ENCODE measurements at regions not wholly inside any gene's neighbourhood (a gene's known extent, or its start where the extent isn't known, plus 50 kb on each side); places are given as distances from the start of the nearest gene placed in this dataset.

DNA sequence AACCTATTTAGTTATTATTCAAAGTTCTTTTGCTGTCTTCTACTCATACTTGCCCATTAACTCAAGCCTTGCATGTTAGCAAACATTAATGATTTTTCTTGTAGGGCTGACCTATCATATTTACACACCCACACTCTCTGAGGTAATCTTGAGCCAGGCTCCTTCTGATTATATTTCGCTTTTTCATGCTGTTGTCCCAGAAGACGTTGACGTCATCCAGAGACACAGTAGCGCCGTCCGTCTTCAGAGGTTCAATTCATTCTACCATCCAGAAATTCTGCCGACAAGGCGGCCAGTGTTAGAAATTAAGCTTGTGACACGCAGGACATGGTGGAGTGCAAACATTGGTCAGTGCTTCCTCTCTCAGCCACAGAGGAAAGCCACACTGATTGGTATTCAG, 584.7 kb downstream of the BMP2 start:
- Histone ChIP-seq H3K4me3 (ENCODE audit: low read length in 2 of 2) (no peak overlapping the region), H2BK12ac (ENCODE audit: low read length) (no peak overlapping the region), H4K8ac (ENCODE audit: low read depth, low read length) (no peak overlapping the region), H3K4ac (ENCODE audit: low read length) (no peak overlapping the region), H3K9me3 (replicated peaks in 1 of 2; ENCODE audit: control insufficient read depth in 2 of 2, insufficient read depth in 1 of 2, low read depth in 1 of 2, low read length in 2 of 2) (no peaks in the 10 kb centered on the region), H3K36me3 (replicated peaks in 1 of 2; ENCODE audit: control insufficient read depth in 2 of 2, insufficient read depth in 2 of 2, low read length in 2 of 2) (no peaks in the 10 kb centered on the region), H3K9ac (ENCODE audit: low read depth, low read length, poor library complexity) (no peak overlapping the region), H2BK15ac (ENCODE audit: low read length) (no peak overlapping the region), H2BK5ac (ENCODE audit: low read length) (no peak overlapping the region), H3K27me3 (ENCODE audit: control insufficient read depth in 3 of 3, insufficient read depth in 3 of 3, low read depth in 1 of 3, low read length in 3 of 3) (no peaks in the 10 kb centered on the region), H4K91ac (ENCODE audit: low read depth, low read length, poor library complexity) (no peak overlapping the region), H2BK120ac (ENCODE audit: low read depth, low read length) (no peak overlapping the region), H3K18ac (ENCODE audit: low read length) (no peak overlapping the region), H3K14ac (ENCODE audit: low read length) (no peak overlapping the region), H2AFZ (ENCODE audit: low read length) (no peak overlapping the region), H3K23ac (ENCODE audit: low read depth, low read length, poor library complexity) (no peak overlapping the region), H2AK5ac (ENCODE audit: low read depth, low read length) (no peak overlapping the region), H3K79me1 (ENCODE audit: low read depth, low read length) (no peaks in the 10 kb centered on the region), H3K4me2 (ENCODE audit: insufficient read depth, low read length, poor library complexity, severe bottlenecking) (no peak overlapping the region), H3K4me1 (ENCODE audit: control insufficient read depth in 2 of 2, insufficient read depth in 1 of 2, low read depth in 1 of 2, low read length in 2 of 2) (no peaks in the 10 kb centered on the region), H3K27ac (replicated peaks; ENCODE audit: low read length) (no peak overlapping the region)
- WGBS, 2 donors (ENCODE audit: extremely low coverage in 2 of 2, insufficient read length in 2 of 2, insufficient replicate concordance in 1 of 2): no CpG with 5 or more reads among the region's 9 CpGs
- DNase-seq (ENCODE audit: low spot score): no peak

DNA sequence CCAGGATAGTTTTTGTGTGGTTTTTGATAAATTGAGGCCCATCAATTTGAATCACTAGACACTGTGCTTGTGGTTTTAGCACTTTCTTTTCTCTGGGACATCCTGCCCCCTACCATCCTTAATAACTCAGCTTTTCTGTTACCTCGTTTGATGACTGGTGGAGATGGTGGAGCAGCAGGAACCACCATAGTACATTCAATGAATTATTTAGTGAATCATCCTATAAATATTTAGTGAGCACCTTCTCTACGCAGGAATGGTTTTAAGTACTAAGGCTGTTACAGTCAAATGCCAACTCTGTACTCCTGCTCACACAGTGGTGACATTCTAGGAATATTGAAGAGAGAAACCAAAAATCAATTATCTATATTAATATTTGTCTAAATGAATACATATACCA, 585.2 kb downstream of the HAO1 start:
- no peak overlapping the region for H3K9ac ChIP-seq (ENCODE audit: low read depth, low read length, poor library complexity)
- no peak overlapping the region for H3K23ac ChIP-seq (ENCODE audit: low read depth, low read length, poor library complexity)
- no peak overlapping the region for H2BK12ac ChIP-seq (ENCODE audit: low read length)
- H2AK5ac ChIP-seq (ENCODE audit: low read depth, low read length): no peak overlapping the region
- no peak overlapping the region for H4K91ac ChIP-seq (ENCODE audit: low read depth, low read length, poor library complexity)
- no peak overlapping the region for H2BK120ac ChIP-seq (ENCODE audit: low read depth, low read length)
- peaks cover 0 to 3% of the 10 kb centered on the region in 2 donors for H3K4me1 ChIP-seq (ENCODE audit: control insufficient read depth in 2 of 2, insufficient read depth in 1 of 2, low read depth in 1 of 2, low read length in 2 of 2)
- H2BK5ac ChIP-seq (ENCODE audit: low read length): no peak overlapping the region
- no peak overlapping the region for H2AFZ ChIP-seq (ENCODE audit: low read length)
- H2BK15ac ChIP-seq (ENCODE audit: low read length): no peak overlapping the region
- H3K79me1 ChIP-seq (ENCODE audit: low read depth, low read length): no peaks in the 10 kb centered on the region
- H3K4me3 ChIP-seq (ENCODE audit: low read length in 2 of 2): no peak overlapping the region
- H4K8ac ChIP-seq (ENCODE audit: low read depth, low read length): no peak overlapping the region
- no peak for DNase-seq (ENCODE audit: low spot score)
- no CpG with 5 or more reads among the region's 2 CpGs for WGBS, 2 donors (ENCODE audit: extremely low coverage in 2 of 2, insufficient read length in 2 of 2, insufficient replicate concordance in 1 of 2)
- no peak overlapping the region for H3K27ac ChIP-seq (replicated peaks; ENCODE audit: low read length)
- H3K4me2 ChIP-seq (ENCODE audit: insufficient read depth, low read length, poor library complexity, severe bottlenecking): no peak overlapping the region
- H3K14ac ChIP-seq (ENCODE audit: low read length): no peak overlapping the region
- no peaks in the 10 kb centered on the region for H3K9me3 ChIP-seq (replicated peaks in 1 of 2; ENCODE audit: control insufficient read depth in 2 of 2, insufficient read depth in 1 of 2, low read depth in 1 of 2, low read length in 2 of 2)
- H3K18ac ChIP-seq (ENCODE audit: low read length): no peak overlapping the region
- H3K4ac ChIP-seq (ENCODE audit: low read length): no peak overlapping the region
- no peaks in the 10 kb centered on the region for H3K36me3 ChIP-seq (replicated peaks in 1 of 2; ENCODE audit: control insufficient read depth in 2 of 2, insufficient read depth in 2 of 2, low read length in 2 of 2)
- peaks cover 0 to 3% (median 0%) of the 10 kb centered on the region in 3 experiments for H3K27me3 ChIP-seq (ENCODE audit: control insufficient read depth in 3 of 3, insufficient read depth in 3 of 3, low read depth in 1 of 3, low read length in 3 of 3)

GRCh38 chr20:7358670-7359069, 581.6 kb downstream of the HAO1 start:
- H3K18ac ChIP-seq (ENCODE audit: low read length): no peak overlapping the region
- H2BK12ac ChIP-seq (ENCODE audit: low read length): no peak overlapping the region
- H3K4ac ChIP-seq (ENCODE audit: low read length): no peak overlapping the region
- no CpG with 5 or more reads among the region's 1 CpG for WGBS, 2 donors (ENCODE audit: extremely low coverage in 2 of 2, insufficient read length in 2 of 2, insufficient replicate concordance in 1 of 2)
- no peak overlapping the region for H2BK120ac ChIP-seq (ENCODE audit: low read depth, low read length)
- no peak overlapping the region for H3K14ac ChIP-seq (ENCODE audit: low read length)
- no peak overlapping the region for H3K4me3 ChIP-seq (ENCODE audit: low read length in 2 of 2)
- no peak overlapping the region for H4K91ac ChIP-seq (ENCODE audit: low read depth, low read length, poor library complexity)
- no peak overlapping the region for H4K8ac ChIP-seq (ENCODE audit: low read depth, low read length)
- no peaks in the 10 kb centered on the region for H3K9me3 ChIP-seq (replicated peaks in 1 of 2; ENCODE audit: control insufficient read depth in 2 of 2, insufficient read depth in 1 of 2, low read depth in 1 of 2, low read length in 2 of 2)
- no peak overlapping the region for H3K9ac ChIP-seq (ENCODE audit: low read depth, low read length, poor library complexity)
- peaks cover 0 to 4% (median 0%) of the 10 kb centered on the region in 3 experiments for H3K27me3 ChIP-seq (ENCODE audit: control insufficient read depth in 3 of 3, insufficient read depth in 3 of 3, low read depth in 1 of 3, low read length in 3 of 3)
- DNase-seq (ENCODE audit: low spot score): no peak
- H3K36me3 ChIP-seq (replicated peaks in 1 of 2; ENCODE audit: control insufficient read depth in 2 of 2, insufficient read depth in 2 of 2, low read length in 2 of 2): no peaks in the 10 kb centered on the region
- H3K4me2 ChIP-seq (ENCODE audit: insufficient read depth, low read length, poor library complexity, severe bottlenecking): no peak overlapping the region
- peaks cover 0 to 13% of the 10 kb centered on the region in 2 donors for H3K4me1 ChIP-seq (ENCODE audit: control insufficient read depth in 2 of 2, insufficient read depth in 1 of 2, low read depth in 1 of 2, low read length in 2 of 2)
- H3K23ac ChIP-seq (ENCODE audit: low read depth, low read length, poor library complexity): no peak overlapping the region
- no peak overlapping the region for H2AK5ac ChIP-seq (ENCODE audit: low read depth, low read length)
- H2BK15ac ChIP-seq (ENCODE audit: low read length): no peak overlapping the region
- H2AFZ ChIP-seq (ENCODE audit: low read length): no peak overlapping the region
- no peak overlapping the region for H3K27ac ChIP-seq (replicated peaks; ENCODE audit: low read length)
- no peak overlapping the region for H2BK5ac ChIP-seq (ENCODE audit: low read length)
- no peaks in the 10 kb centered on the region for H3K79me1 ChIP-seq (ENCODE audit: low read depth, low read length)

GRCh38 chr20:7359739-7360138, 580.5 kb downstream of the HAO1 start:
- no peak overlapping the region for H2BK12ac ChIP-seq (ENCODE audit: low read length)
- no peaks in the 10 kb centered on the region for H3K9me3 ChIP-seq (replicated peaks in 1 of 2; ENCODE audit: control insufficient read depth in 2 of 2, insufficient read depth in 1 of 2, low read depth in 1 of 2, low read length in 2 of 2)
- H3K4ac ChIP-seq (ENCODE audit: low read length): no peak overlapping the region
- H2BK120ac ChIP-seq (ENCODE audit: low read depth, low read length): no peak overlapping the region
- WGBS, 2 donors (ENCODE audit: extremely low coverage in 2 of 2, insufficient read length in 2 of 2, insufficient replicate concordance in 1 of 2): no CpG with 5 or more reads among the region's 3 CpGs
- H3K27ac ChIP-seq (replicated peaks; ENCODE audit: low read length): no peak overlapping the region
- H3K18ac ChIP-seq (ENCODE audit: low read length): no peak overlapping the region
- H3K9ac ChIP-seq (ENCODE audit: low read depth, low read length, poor library complexity): no peak overlapping the region
- H3K4me3 ChIP-seq (ENCODE audit: low read length in 2 of 2): no peak overlapping the region
- H3K4me2 ChIP-seq (ENCODE audit: insufficient read depth, low read length, poor library complexity, severe bottlenecking): no peak overlapping the region
- H3K27me3 ChIP-seq (ENCODE audit: control insufficient read depth in 3 of 3, insufficient read depth in 3 of 3, low read depth in 1 of 3, low read length in 3 of 3): peaks cover 0 to 4% (median 0%) of the 10 kb centered on the region in 3 experiments
- H4K91ac ChIP-seq (ENCODE audit: low read depth, low read length, poor library complexity): no peak overlapping the region
- no peak overlapping the region for H3K14ac ChIP-seq (ENCODE audit: low read length)
- no peak overlapping the region for H2BK5ac ChIP-seq (ENCODE audit: low read length)
- no peak overlapping the region for H2BK15ac ChIP-seq (ENCODE audit: low read length)
- no peak overlapping the region for H2AFZ ChIP-seq (ENCODE audit: low read length)
- no peak overlapping the region for H4K8ac ChIP-seq (ENCODE audit: low read depth, low read length)
- no peak overlapping the region for H3K23ac ChIP-seq (ENCODE audit: low read depth, low read length, poor library complexity)
- H2AK5ac ChIP-seq (ENCODE audit: low read depth, low read length): no peak overlapping the region
- peaks cover 0 to 13% of the 10 kb centered on the region in 2 donors for H3K4me1 ChIP-seq (ENCODE audit: control insufficient read depth in 2 of 2, insufficient read depth in 1 of 2, low read depth in 1 of 2, low read length in 2 of 2)
- no peaks in the 10 kb centered on the region for H3K79me1 ChIP-seq (ENCODE audit: low read depth, low read length)
- no peaks in the 10 kb centered on the region for H3K36me3 ChIP-seq (replicated peaks in 1 of 2; ENCODE audit: control insufficient read depth in 2 of 2, insufficient read depth in 2 of 2, low read length in 2 of 2)
- no peak for DNase-seq (ENCODE audit: low spot score)

Measured in neuronal stem cell (in vitro differentiated cells).